ENCODE measurements at regions not wholly inside any gene's neighbourhood (a gene's known extent, or its start where the extent isn't known, plus 50 kb on each side); places are given as distances from the start of the nearest gene placed in this dataset.

DNA sequence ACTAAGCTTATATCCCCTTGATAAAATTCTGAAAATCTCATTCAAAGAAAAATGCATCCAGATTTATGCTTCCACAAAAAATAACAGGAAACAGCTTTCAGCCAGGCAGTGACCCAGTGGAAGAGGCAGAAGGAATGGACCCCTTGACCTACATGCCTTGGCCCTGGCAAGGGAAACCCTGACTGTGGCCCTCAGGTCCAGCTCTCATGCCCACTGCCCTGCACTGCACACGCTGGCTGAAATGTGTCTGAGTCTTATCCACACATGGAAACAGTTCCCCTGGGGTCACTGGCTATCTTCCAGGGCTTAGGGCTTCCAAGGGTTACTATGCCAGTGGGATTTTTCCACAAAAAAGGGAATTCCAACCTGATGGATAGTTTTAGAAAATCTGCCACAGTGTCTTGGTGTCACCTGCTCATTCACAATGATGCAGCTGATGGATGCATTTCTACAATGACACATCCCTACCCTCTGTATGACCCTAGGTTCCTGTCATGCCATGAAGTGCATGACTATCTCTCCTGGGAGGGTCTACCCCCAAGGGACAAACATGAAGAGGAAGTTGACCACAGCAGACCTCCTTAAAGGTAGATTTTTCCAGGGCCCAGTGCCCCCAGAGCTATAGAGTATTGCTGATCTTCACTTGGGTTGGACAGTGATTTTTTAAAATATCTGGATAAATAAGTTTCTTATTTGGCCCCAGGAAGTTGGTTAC lies 121.9 kb upstream of the CD93 start:
- H3K36me3 ChIP-seq (ENCODE audit: control insufficient read depth in 4 of 4, insufficient read depth in 4 of 4, low read length in 3 of 4), result no peaks in the 10 kb centered on the region
- no peak overlapping the region for H3K27ac ChIP-seq (ENCODE audit: insufficient read depth in 1 of 2, low read depth in 1 of 2, low read length in 2 of 2, poor library complexity in 1 of 2, severe bottlenecking in 2 of 2)
- POLR2A ChIA-PET, result no interaction called here
- 100% methylated on average over 1 of the region's 1 CpG for WGBS (ENCODE audit: insufficient coverage)
- H3K4me1 ChIP-seq (ENCODE audit: control extremely low read depth in 1 of 4, control insufficient read depth in 4 of 4, insufficient read depth in 4 of 4, low read length in 3 of 4), result no peaks in the 10 kb centered on the region
- peaks cover 0 to 2% (median 0%) of the 10 kb centered on the region in 5 experiments for H3K9me3 ChIP-seq (ENCODE audit: control extremely low read depth in 1 of 5, control insufficient read depth in 4 of 5, insufficient read depth in 2 of 5, low read depth in 1 of 5, low read length in 4 of 5)
- H3K4me3 ChIP-seq (ENCODE audit: control insufficient read depth in 1 of 7, extremely low read depth in 1 of 7, insufficient read depth in 4 of 7, low read depth in 2 of 7, low read length in 6 of 7), result no peak overlapping the region
- DNase-seq, result no peak
- CTCF ChIA-PET, result interaction anchor here (1.2 to 1.4 kb wide), 2 partner anchors 157 to 516 kb away, joined by 3 read pairs; no protein-coding TSS in a partner anchor
- peaks cover 0 to 3% (median 0%) of the 10 kb centered on the region in 5 experiments for H3K27me3 ChIP-seq (replicated peaks in 2 of 5; ENCODE audit: control insufficient read depth in 4 of 5, insufficient read depth in 5 of 5, low read length in 4 of 5)

GRCh38 chr20:23206995-23207394 lies 120.9 kb upstream of the CD93 start:
- POLR2A ChIA-PET, result no interaction called here
- no peak overlapping the region for H3K27ac ChIP-seq (ENCODE audit: insufficient read depth in 1 of 2, low read depth in 1 of 2, low read length in 2 of 2, poor library complexity in 1 of 2, severe bottlenecking in 2 of 2)
- H3K27me3 ChIP-seq (replicated peaks in 2 of 5; ENCODE audit: control insufficient read depth in 4 of 5, insufficient read depth in 5 of 5, low read length in 4 of 5), result peaks cover 0 to 4% (median 0%) of the 10 kb centered on the region in 5 experiments
- no peaks in the 10 kb centered on the region for H3K36me3 ChIP-seq (ENCODE audit: control insufficient read depth in 4 of 4, insufficient read depth in 4 of 4, low read length in 3 of 4)
- whole genome bisulfite sequencing (ENCODE audit: insufficient coverage), result 98% methylated on average over 6 of the region's 7 CpGs
- no peak overlapping the region for H3K4me3 ChIP-seq (ENCODE audit: control insufficient read depth in 1 of 7, extremely low read depth in 1 of 7, insufficient read depth in 4 of 7, low read depth in 2 of 7, low read length in 6 of 7)
- peaks cover 0 to 2% (median 0%) of the 10 kb centered on the region in 5 experiments for H3K9me3 ChIP-seq (ENCODE audit: control extremely low read depth in 1 of 5, control insufficient read depth in 4 of 5, insufficient read depth in 2 of 5, low read depth in 1 of 5, low read length in 4 of 5)
- CTCF ChIA-PET, result interaction anchor here (1.4 kb wide), 1 partner anchor 156 kb away, joined by 3 read pairs; no protein-coding TSS in a partner anchor
- no peaks in the 10 kb centered on the region for H3K4me1 ChIP-seq (ENCODE audit: control extremely low read depth in 1 of 4, control insufficient read depth in 4 of 4, insufficient read depth in 4 of 4, low read length in 3 of 4)
- DNase-seq, result no peak

DNA sequence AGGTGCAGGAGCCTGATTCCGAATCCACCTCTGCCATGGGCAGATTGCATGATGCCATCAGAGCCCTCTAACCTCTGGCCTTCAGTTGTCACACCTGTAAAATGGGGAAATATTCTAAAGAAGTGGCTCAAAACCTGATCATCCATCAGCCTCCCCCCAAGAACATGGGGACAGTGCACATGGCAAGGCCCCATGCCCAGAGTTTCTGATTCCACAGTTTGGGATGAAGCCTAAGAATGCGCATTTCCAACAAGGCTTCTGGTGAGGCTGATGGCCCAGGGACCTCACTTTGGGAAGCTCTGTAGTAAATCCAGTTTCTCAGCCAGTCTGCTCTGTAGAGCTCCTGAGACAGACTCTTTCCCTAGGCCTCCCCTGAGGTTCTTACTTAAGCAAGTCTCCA lies 119.9 kb upstream of the CD93 start:
- H3K4me1 ChIP-seq (ENCODE audit: control extremely low read depth in 1 of 4, control insufficient read depth in 4 of 4, insufficient read depth in 4 of 4, low read length in 3 of 4), result no peaks in the 10 kb centered on the region
- ChIA-PET CTCF (interaction anchor here (0.7 kb wide), 1 partner anchor 12 kb away, joined by 3 read pairs; no protein-coding TSS in a partner anchor), POLR2A (no interaction called here)
- H3K4me3 ChIP-seq (ENCODE audit: control insufficient read depth in 1 of 7, extremely low read depth in 1 of 7, insufficient read depth in 4 of 7, low read depth in 2 of 7, low read length in 6 of 7), result no peak overlapping the region
- 100% methylated on average over 2 of the region's 2 CpGs for WGBS (ENCODE audit: insufficient coverage)
- H3K27me3 ChIP-seq (replicated peaks in 2 of 5; ENCODE audit: control insufficient read depth in 4 of 5, insufficient read depth in 5 of 5, low read length in 4 of 5), result peaks cover 0 to 5% (median 0%) of the 10 kb centered on the region in 5 experiments
- DNase-seq, result no peak
- H3K27ac ChIP-seq (ENCODE audit: insufficient read depth in 1 of 2, low read depth in 1 of 2, low read length in 2 of 2, poor library complexity in 1 of 2, severe bottlenecking in 2 of 2), result no peak overlapping the region
- H3K36me3 ChIP-seq (ENCODE audit: control insufficient read depth in 4 of 4, insufficient read depth in 4 of 4, low read length in 3 of 4), result no peaks in the 10 kb centered on the region
- peaks cover 0 to 2% (median 0%) of the 10 kb centered on the region in 5 experiments for H3K9me3 ChIP-seq (ENCODE audit: control extremely low read depth in 1 of 5, control insufficient read depth in 4 of 5, insufficient read depth in 2 of 5, low read depth in 1 of 5, low read length in 4 of 5)

DNA sequence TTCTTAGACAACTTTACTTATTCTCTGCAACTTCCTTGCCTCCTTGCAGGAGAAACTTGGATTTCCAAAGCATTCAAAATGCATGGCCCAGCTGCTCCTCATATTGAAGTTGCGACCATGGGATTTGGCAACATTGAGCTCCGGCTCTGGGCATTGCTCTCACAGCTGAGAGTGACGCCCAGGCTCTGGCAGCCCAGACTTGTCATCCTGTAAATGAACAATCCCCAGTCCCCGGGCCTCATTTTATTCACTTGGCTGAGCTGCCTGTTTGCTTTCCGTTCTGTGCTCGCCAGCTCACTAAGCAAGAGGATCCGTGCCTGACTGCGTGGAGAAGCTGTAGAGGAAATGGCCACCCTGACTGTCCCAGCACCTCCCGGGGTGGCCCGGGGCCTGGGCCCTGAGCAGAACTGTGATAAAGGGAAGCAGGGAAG lies 119.5 kb upstream of the CD93 start:
- Histone ChIP-seq H3K9me3 (ENCODE audit: control extremely low read depth in 1 of 5, control insufficient read depth in 4 of 5, insufficient read depth in 2 of 5, low read depth in 1 of 5, low read length in 4 of 5) (peaks cover 0 to 2% (median 0%) of the 10 kb centered on the region in 5 experiments), H3K4me1 (ENCODE audit: control extremely low read depth in 1 of 4, control insufficient read depth in 4 of 4, insufficient read depth in 4 of 4, low read length in 3 of 4) (no peaks in the 10 kb centered on the region), H3K4me3 (ENCODE audit: control insufficient read depth in 1 of 7, extremely low read depth in 1 of 7, insufficient read depth in 4 of 7, low read depth in 2 of 7, low read length in 6 of 7) (no peak overlapping the region), H3K36me3 (ENCODE audit: control insufficient read depth in 4 of 4, insufficient read depth in 4 of 4, low read length in 3 of 4) (no peaks in the 10 kb centered on the region), H3K27me3 (replicated peaks in 2 of 5; ENCODE audit: control insufficient read depth in 4 of 5, insufficient read depth in 5 of 5, low read length in 4 of 5) (peaks cover 0 to 5% (median 0%) of the 10 kb centered on the region in 5 experiments), H3K27ac (ENCODE audit: insufficient read depth in 1 of 2, low read depth in 1 of 2, low read length in 2 of 2, poor library complexity in 1 of 2, severe bottlenecking in 2 of 2) (no peak overlapping the region)
- WGBS (ENCODE audit: insufficient coverage), result 95% methylated on average over 10 of the region's 10 CpGs
- POLR2A ChIA-PET, result no interaction called here
- DNase-seq, result no peak
- CTCF ChIA-PET, result interaction anchor here (0.7 to 1.8 kb wide), 2 partner anchors 12 to 513 kb away, joined by 3 to 4 read pairs; no protein-coding TSS in a partner anchor

- H3K36me3 ChIP-seq (ENCODE audit: control insufficient read depth in 4 of 4, insufficient read depth in 4 of 4, low read length in 3 of 4), result no peaks in the 10 kb centered on the region
- H3K4me3 ChIP-seq (ENCODE audit: control insufficient read depth in 1 of 7, extremely low read depth in 1 of 7, insufficient read depth in 4 of 7, low read depth in 2 of 7, low read length in 6 of 7), result no peak overlapping the region
- H3K9me3 ChIP-seq (ENCODE audit: control extremely low read depth in 1 of 5, control insufficient read depth in 4 of 5, insufficient read depth in 2 of 5, low read depth in 1 of 5, low read length in 4 of 5), result peaks cover 0 to 2% (median 0%) of the 10 kb centered on the region in 5 experiments
- H3K4me1 ChIP-seq (ENCODE audit: control extremely low read depth in 1 of 4, control insufficient read depth in 4 of 4, insufficient read depth in 4 of 4, low read length in 3 of 4), result no peaks in the 10 kb centered on the region
- H3K27ac ChIP-seq (ENCODE audit: insufficient read depth in 1 of 2, low read depth in 1 of 2, low read length in 2 of 2, poor library complexity in 1 of 2, severe bottlenecking in 2 of 2), result no peak overlapping the region
- H3K27me3 ChIP-seq (replicated peaks in 2 of 5; ENCODE audit: control insufficient read depth in 4 of 5, insufficient read depth in 5 of 5, low read length in 4 of 5), result peaks cover 0 to 5% (median 0%) of the 10 kb centered on the region in 5 experiments
- CTCF ChIA-PET, result interaction anchor here (0.7 to 1.8 kb wide), 2 partner anchors 11 to 513 kb away, joined by 3 to 4 read pairs; no protein-coding TSS in a partner anchor
- DNase-seq, result no peak
- POLR2A ChIA-PET, result no interaction called here
- WGBS (ENCODE audit: insufficient coverage), result 96% methylated on average over 7 of the region's 7 CpGs
Observed at GRCh38 chr20:23205211-23205610, 119.1 kb upstream of the CD93 start.

DNA sequence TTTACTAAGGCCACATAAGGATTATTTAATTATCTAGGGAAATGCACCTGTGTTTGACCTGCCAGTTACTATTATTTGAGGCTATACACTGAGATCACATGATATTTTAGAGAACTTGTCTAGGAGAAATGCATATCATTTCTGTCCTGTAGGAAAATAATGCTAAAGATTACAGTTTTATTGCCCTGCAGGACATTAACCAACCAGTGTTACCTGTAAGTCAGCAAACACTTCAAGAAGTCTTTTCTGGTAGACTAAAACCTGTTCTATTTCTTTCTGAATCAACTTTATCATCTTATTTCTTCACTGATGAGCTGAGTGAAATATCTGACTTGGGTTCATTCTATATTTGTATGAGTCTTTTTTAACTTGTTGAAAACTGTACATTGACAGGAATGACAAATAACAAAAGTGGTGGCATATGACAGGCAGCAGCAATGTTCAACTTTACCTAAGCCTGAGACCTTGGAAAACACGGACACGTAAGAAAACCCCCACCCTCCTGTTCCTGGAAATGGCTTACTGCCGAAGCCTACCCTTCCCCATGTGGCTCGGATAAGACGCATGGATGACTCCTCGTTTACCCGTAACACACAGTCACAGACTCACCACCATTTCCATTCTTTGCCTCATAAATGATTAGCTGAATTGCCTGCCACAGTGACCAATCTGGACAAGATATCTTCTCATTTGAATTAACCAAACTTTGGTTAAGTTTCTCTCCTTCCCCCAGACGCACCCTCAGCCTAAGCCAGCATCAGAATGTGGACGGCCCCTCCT lies 118.0 kb upstream of the CD93 start:
- H3K27ac ChIP-seq (ENCODE audit: insufficient read depth in 1 of 2, low read depth in 1 of 2, low read length in 2 of 2, poor library complexity in 1 of 2, severe bottlenecking in 2 of 2), result no peak overlapping the region
- 92% methylated on average over 9 of the region's 9 CpGs for WGBS (ENCODE audit: insufficient coverage)
- H3K4me1 ChIP-seq (ENCODE audit: control extremely low read depth in 1 of 4, control insufficient read depth in 4 of 4, insufficient read depth in 4 of 4, low read length in 3 of 4), result no peaks in the 10 kb centered on the region
- H3K4me3 ChIP-seq (ENCODE audit: control insufficient read depth in 1 of 7, extremely low read depth in 1 of 7, insufficient read depth in 4 of 7, low read depth in 2 of 7, low read length in 6 of 7), result no peak overlapping the region
- ChIA-PET CTCF (interaction anchor here (1.8 to 2.3 kb wide), 2 partner anchors 153 to 512 kb away, joined by 4 to 6 read pairs; no protein-coding TSS in a partner anchor), POLR2A (no interaction called here)
- DNase-seq, result no peak
- H3K27me3 ChIP-seq (replicated peaks in 2 of 5; ENCODE audit: control insufficient read depth in 4 of 5, insufficient read depth in 5 of 5, low read length in 4 of 5), result peaks cover 0 to 5% (median 0%) of the 10 kb centered on the region in 5 experiments
- peaks cover 0 to 2% (median 0%) of the 10 kb centered on the region in 5 experiments for H3K9me3 ChIP-seq (ENCODE audit: control extremely low read depth in 1 of 5, control insufficient read depth in 4 of 5, insufficient read depth in 2 of 5, low read depth in 1 of 5, low read length in 4 of 5)
- H3K36me3 ChIP-seq (ENCODE audit: control insufficient read depth in 4 of 4, insufficient read depth in 4 of 4, low read length in 3 of 4), result no peaks in the 10 kb centered on the region

Data from common myeloid progenitor, CD34-positive (primary cell).